ENCODE measurements at regions not wholly inside any gene's neighbourhood (a gene's known extent, or its start where the extent isn't known, plus 50 kb on each side); places are given as distances from the start of the nearest gene placed in this dataset.

DNA sequence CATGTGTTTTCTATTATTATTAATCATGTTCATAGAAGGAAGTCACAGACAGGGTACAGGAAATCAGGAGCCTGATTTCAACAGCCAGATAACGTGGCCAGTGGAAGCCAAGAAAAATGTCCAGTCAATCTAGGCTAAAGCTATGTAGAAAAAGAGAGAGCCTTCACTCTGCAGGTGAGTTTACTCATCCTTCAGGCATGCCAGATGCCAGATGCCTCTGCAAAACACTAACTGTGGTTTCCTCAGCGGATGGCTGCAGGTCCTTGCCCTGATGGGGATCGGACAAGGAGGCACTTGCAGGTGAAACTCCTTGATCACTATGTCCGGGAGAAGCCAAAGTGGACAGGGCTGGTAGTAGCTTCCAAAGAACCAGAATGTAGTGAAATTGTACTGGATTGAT lies 962.3 kb upstream of the RAG2 start:
- no peak for FAIRE-seq

DNA sequence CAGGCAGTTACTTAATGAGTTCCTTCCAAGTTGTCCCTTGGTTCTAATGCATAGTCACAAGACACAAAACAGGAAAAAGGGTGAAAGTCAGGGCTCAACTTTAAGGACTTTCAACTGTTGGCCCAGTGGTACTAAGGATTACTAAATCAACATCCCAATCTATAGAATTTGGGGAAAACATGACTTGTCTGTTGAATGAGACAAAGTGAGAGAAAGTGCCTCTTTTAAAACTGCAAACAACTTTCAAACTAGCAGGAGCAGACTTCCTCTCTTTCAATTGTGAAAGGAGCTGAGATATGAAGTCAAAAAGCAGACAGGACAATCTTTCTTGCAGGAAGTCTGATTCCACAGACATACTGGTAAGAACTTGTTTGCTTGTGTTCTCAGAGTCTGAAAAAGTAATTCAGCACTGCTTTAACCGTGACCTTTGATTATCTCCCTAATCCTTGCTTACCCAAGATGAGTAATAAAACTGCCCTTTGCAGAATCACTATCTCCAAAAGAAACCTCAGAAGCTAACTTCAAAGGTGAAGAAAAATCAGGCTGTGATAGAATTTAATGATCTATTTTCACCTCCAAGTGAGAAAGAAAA lies 960.7 kb upstream of the RAG2 start:
- no peak for FAIRE-seq

DNA sequence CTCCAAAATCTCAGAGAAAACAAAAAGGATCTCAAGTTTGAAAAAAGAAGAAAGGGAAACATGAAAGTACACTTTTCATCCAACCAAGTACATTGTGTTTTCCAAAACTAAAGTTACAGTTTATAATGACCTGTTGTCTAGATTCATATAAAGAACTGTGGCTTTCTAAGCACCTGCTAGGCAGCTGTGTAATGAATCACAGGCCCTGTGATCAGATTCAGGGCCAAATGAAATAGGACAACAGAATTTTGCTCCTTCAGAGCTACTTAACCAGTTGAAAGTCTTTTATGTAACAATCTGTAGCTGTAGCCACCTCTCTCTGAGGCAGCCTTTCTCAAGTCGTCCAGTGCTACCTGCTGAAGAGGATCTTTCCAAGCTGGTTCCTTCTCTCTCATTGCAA lies 960.0 kb upstream of the RAG2 start:
- FAIRE-seq, result no peak

DNA sequence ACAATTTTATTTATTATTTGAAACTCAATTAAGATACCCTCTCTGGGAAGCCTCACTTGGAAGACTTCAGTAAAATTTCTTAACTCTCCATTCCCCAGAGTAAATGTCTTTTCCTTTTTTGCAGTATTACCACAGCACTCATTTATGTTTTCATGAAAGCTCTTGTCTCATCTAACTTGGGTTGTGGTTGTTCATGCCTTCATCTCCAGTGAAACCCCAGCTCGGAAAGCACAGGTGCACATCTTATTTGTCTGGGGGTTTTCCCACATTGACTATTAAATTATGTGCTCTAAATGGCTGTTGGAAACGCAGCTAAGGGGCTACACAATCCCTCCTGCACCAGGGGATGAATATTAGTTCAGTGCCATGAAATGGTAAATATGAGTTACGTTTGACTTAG lies 954.2 kb upstream of the RAG2 start:
- FAIRE-seq, result no peak

DNA sequence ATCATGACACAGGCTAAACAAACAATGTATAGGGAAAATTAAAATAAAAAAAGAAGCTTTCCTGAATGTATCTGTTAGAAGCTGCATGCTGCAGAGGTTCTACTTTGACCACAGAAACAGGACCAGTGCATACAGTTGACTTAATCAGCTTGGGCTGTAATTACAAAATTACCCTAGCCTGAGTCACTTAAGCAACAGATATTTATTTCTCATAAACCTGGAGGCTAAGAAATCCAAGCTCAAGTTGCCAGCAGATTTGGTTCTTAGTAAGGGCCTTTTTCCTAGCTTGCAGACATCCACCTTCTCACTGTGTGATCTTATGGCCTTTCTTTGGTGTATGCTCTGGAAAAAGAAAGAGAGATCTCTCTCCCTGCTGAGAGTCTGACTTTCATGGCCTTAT lies 946.5 kb upstream of the RAG2 start:
- no peak for FAIRE-seq

DNA sequence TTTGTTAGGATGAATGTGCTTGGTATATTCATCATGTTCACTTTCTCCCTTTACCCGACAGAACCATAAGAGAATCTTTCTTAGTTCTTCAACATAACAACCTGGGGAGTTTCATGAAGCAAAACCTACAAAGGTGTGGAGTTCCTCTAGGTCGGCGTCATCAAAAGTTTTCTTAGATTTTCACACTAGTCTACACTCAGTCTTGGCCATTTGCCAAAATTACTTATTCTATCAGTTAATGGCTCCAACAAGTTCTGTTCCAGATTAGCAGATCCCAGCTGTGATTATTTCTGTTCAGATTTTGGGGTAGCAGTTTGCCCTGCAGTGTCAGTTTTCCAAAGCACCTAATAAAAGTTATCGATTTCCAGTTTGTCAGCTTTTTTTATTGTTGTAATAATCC lies 935.8 kb upstream of the RAG2 start:
- FAIRE-seq, result no peak

DNA sequence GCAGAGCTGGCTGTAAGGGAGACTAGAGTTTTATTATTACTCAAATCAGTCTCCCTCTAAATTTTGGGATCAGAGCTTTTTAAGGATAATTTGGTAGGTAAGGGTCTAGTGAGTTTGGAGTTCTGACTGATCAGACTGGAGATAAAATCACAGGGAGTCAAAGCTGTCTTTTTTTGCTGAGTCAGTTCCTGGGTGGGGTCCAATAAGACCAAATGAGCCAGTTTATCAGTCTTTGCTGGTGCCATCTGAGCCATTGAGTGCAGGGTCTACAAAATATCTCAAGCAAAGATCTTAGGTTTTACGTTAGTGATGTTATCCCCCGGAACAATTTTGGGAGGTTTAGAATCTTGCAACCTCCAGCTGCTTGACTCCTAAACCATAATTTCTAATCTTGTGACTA lies 935.1 kb upstream of the RAG2 start:
- no peak for FAIRE-seq

DNA sequence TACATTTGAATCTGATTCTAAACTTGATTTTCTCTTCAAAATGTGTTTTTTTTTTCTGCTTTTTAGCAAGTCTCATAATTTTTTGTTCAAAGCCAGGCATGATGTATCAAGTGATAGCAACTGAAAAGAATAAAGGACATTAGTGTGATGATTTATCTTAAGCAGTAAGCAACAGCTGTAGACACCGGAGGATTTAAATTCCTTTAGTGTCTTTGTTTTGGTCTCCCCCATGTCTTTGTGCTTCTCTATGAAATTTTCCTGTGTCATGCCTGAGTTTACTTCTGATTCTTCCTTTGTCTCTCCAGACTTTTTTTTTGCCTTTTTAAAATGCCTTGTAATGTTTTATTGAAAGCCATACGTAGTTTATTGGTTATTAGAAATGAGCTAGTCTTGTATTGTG lies 934.2 kb upstream of the RAG2 start:
- no peak for FAIRE-seq

DNA sequence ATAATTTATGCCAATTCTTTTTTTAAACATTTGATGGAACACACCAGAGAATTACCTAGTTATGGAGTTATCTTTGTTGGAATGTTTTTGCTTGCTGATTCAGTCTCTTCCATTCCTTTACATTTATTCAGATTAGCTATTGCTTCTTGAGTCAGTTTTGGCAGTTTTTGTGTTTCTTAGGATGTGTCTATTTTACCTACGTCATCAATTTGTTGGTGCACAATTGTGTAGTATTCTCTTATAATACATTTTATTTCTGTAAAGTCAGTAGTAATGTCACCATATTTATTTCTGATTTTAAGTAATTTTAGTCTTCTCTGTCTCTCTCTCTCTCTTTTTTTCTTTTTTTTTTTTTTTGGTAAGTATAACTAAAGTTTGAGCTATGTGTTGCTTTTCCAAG lies 929.5 kb upstream of the RAG2 start:
- FAIRE-seq, result no peak

DNA sequence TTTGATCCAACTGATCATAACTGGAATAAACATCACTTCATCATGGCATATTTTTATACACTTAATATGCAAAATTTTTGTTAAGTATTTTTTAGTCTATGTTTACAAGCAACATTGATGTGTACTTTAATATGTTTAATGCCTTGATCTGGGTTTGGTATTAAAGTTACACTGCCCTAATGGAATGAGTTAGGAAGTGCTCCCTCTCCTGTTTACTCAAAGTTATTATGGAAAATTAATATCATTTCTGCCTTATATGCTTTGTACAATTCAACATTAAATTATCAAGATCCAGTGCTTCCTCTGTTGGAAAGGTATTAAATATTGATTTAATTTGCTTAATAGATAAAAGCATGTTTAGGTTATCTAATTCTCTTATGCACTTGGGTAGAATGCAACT lies 927.3 kb upstream of the RAG2 start:
- peak; percentile 72 for FAIRE-seq

DNA sequence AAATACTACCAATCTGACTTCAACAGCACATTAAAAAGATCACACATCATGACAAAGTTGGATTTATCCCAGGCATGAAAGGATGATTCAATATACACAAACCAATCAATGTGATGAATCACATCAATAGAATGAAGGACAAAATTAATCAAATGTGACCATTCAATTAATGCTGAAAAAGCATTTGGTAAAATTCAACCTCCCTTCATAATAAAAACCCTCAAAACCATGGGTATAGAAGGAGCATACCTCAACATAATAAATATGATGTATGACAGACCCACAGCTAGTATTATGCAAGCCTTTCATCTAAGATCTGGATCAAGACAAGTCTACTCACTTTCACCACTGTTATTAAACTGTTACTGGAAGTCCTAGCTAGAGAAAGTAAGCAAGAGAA lies 921.7 kb upstream of the RAG2 start:
- FAIRE-seq, result no peak

DNA sequence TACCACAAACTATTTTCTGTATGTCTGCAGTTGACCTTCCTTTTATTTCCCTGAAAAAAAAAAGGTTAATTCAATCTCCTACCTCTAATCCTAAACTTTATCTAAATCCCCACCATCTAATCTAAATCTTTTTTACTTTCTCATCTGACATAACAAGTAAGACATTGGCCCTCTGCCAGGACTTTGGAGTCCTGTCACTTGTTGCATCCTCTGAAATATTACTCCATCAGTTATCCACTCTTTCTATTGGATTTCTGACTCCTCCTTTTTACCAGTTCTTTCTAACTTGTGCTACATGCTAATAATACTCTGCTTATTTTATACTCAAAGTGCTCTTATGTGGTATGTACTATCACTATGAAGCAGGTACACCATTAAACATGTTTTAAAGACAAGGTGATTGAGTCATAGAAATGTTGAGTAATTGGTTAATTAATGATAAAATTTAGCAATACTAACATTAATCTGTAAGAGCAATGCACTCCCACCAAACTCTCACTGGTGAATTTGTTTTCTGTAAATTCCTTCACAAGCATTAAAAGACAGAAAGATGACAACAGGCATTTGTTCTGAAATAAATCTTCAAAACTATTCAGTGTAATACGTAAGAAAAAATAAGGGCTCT lies 914.2 kb upstream of the RAG2 start:
- FAIRE-seq, result no peak

DNA sequence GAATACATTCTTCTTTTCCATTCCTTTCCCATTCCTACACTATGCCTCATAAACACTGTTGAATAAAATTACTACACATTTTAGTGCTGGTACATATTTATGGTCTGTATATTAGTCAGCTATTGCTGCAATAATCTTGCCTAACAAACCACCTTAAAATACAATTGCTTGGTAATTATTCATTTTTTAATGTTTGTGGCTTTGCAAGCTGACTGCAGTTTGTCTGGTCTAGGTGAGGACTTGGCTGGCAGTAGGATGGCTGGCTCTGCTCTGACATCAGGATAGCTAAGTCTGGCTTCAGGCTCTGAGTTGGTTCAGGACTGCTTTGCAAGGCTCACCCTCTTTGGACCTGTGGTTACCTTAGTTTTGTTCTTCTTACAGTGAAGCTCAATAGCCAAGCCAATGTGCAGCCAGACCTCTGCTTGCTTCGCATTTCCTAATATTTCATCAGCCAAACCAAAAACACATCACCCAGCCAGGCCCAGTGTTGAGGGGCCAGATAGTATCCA lies 913.4 kb upstream of the RAG2 start:
- FAIRE-seq, result no peak

DNA sequence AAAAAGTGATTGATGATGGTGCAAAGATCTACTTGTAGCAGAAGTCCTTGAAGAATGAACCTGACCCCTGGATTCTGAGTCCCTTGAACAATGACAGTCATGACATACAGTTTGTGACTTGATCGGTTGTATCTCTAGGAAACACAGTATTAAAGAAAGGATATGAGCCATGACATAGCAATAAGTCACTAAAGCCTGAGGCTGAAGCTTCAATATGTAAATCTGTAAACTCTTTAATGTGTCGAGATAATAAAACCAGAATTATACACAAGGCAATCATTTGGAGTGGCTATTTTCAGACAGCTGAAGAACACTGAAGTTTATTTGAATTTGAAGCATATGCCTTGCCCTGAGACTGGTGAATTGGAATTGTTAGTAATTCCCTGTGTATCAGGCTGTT lies 911.5 kb upstream of the RAG2 start:
- FAIRE-seq, result no peak

DNA sequence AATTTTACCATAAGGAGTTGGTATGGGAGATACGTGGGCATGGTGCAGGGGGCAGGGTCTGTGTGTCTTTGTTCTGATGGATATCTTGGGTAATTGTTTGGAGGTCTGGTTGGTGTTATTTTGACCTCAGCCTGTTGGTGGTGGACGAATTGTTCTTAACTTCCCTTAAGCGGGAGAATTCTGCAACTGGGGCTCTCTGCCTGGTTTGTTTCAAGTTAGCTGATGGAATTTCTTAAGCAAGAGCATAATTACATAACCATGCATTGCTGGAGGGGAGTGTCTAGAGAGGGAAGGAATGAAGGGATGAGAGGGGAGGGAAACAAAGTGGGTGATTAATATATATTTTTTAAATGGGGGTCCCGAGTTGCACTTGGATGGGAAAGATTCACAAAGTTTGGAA lies 908.5 kb upstream of the RAG2 start:
- no peak for FAIRE-seq

DNA sequence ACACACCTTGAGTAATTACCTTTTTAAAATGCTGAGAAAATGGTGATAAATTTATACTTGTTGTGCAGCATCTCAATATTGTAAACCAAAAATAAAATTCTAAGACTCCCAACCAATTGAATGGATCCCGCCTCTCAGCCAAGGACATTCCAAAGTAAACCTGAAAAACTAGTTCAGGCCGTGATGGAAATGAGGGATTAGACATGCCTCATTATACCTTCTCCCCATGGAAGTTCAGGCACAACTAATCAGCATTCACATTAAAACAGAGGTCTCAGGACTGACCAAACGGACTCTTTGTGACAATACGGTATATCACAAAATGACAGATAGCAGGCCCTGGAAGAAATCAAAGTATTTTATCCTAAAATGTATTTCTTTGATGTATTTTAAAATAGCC lies 907.4 kb upstream of the RAG2 start:
- no peak for FAIRE-seq

DNA sequence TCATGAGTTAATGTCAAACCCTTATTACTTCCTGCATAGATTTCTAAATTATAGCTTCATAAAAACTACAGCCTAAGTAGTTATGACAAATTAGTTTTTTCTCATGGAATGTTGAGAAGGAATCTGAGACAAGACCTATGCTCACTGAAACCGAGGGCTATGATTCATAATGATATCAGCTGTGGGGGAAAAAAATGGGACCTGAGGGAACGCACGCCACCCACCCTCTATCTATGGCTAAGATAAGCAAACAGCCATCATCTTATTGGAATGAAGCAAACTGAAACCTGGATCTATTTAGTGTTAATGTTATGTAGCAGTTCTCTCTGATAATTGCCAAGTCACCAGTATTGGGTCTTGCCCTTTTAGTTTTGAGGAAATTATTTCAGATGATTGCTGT lies 906.9 kb upstream of the RAG2 start:
- no peak for FAIRE-seq

DNA sequence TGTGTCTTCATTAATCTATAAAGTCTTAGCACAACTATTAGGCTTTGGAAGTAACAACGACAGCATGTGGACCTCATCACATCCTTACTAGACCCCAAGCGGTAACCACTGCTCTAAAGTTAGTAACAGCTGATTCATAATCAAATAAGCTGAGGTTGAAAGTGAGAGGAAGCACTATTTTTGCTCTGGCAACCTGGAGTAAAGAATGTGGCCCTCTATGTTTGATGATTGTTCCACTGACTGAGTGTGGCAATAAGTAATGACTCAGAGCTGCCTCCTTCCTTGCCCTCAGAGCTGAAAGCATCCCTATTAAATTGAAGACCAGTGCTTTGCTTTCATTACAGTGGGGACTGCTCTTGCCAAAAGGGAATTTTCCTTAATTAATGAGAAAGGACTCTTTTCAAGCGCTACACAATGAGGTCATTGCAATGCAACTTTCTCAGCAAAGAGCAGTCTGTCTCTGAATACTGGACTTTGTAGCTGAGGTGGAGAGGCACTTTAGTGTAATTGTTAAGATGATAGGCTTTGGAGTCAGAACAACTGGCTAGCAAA lies 906.1 kb upstream of the RAG2 start:
- FAIRE-seq, result peak; percentile 5

DNA sequence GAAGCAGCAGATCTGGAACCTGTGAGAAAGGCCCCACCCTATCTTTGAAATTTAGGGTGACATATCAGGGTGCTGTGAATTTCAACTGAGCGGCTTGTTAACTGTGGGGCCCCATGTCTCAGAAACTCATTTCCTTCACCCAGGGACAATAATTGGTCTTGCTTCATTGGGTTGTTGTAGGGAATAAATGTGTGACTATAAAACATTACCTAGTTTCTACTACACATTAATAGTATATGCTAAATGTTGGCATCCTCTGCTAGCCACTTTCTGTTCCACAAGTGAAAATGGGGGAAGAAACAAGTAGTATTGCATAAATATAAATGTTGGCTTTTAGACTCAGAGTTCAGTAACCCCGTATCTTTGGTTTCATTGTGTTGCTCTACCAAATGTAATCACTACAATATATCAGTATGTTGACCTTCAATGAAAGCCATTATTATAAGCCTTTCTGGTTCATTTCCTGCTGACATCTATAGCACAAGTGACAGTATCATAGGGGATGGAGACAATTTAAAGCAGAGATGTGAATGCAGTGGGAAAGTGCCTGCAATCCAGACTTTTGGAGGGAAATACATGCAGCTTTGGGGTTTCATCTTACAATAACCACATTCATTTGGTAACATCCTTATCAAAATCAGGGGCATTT lies 905.5 kb upstream of the RAG2 start:
- no peak for FAIRE-seq

DNA sequence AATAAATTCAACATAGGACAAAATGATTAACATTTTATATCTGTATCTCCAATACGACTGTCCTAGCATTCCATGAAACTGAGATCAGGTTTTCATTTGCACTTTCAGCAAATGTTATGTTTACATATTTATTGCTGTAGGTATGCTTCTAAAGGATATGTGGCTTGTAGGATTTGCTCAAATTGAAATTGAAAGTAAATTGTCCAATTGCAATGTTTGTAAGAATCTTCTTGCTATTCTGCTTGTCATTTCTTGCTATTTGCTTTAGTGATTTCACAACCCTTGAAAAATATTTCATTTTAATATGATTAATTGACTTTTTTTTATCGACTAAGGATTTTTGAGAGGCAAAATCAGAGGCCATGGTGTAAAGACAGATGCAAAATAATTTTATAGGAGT lies 904.2 kb upstream of the RAG2 start:
- no peak for FAIRE-seq

DNA sequence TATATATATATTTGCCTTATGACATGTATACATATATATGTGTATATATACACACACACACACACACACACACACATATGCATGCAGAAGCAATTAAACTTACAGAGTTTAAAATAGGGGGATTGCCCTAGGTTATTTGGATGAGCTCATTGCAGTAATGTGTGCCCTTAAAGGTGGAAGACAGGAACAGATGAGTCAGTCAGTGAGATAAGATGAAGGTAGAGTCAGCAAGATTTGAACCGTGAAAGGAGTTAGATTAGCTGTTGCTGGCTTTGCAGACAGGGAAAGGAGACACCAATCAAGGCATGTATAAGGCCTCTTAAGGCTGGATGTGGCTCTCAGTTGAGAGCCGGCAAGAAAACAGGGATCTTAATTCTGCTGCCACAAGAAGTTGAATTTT lies 902.4 kb upstream of the RAG2 start:
- no peak for FAIRE-seq

DNA sequence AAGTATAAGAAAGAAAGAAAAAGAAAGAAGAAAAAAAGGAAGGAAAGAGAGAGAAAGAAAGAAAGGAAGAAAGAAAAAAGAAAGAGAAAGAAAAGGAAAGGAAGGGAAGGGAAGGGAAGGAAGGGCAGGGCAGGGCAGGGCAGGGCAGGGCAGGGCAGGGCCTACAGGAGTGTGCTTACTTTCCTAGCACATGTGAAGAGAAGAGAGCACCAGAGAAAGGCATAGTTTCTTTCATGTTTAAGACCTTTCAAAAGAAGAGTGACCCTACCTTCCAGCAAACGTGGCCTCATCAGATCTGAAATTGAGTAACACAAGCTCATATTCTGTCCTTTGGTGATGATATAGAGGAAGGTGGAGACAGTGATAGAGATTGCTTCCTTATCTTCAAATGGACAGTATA lies 899.3 kb upstream of the RAG2 start:
- no peak for FAIRE-seq

DNA sequence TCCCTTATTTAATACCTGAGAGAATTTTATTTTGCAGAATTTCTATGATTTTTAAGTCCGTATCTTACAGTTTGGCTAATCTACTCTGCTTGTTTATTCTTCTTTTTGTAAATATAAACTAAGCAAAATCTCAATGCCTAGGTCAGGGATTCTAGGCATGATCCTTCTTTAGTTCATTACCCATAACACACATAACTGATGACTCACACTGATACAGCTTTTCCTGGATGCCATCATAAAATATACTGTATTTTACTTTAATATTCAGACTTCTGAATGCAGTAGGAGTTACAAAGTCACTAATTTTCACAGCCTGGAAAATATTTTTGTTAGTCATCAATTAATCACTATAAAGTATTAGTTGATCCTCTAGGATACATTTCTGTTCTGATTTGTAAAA lies 898.2 kb upstream of the RAG2 start:
- no peak for FAIRE-seq

DNA sequence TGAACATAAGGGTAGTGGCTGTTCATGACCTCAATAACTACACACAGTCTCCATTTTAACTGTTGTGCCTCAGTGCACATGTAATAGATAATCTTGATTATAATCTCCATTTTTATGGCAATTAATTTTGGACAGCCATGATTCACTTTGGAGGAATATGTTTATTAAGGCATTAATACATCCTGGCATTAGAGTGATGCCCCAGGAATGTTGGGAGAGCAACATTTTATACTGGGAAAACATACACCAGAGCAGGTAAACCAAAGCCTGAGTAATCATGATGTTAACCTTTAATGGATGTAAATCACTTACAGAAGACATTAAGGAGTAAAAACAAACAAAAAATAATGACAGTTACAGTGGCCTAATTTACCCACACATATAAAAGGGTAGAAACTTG lies 886.3 kb upstream of the RAG2 start:
- FAIRE-seq, result no peak

DNA sequence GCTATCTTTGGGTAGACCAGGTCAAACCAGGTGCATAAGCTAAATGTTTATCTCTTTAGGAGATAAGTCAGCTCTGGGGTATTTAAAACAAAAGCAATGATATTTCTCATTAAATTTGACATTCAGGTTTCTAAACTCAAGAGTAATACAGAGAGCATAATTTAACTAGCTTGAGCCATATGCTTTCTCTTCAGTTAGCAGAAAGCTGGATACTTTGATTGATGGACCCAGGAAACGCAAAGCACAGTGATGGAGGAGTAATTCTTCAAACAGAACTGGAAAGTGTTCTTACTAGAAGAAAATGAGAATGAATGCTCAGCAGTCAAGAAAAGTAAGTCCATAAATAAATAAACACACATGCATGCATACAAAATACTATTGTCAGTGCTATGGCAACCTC lies 885.7 kb upstream of the RAG2 start:
- FAIRE-seq, result no peak
